Hypothalamus (tissue), 51 donors: ENCODE measurements at regions not wholly inside any gene's neighbourhood (a gene's known extent, or its start where the extent isn't known, plus 50 kb on each side); places are given as distances from the start of the nearest gene placed in this dataset.
"Not testable (repeated sequence)": the region's sequence is repeated elsewhere in the genome, so short reads cannot be mapped to it uniquely, and the experiment has no call there.

Experiments
- DNase-seq, 51 donors: peaks; one replicate each; lab custom pipeline; 2025; lab: John Stamatoyannopoulos, UW

DNA sequence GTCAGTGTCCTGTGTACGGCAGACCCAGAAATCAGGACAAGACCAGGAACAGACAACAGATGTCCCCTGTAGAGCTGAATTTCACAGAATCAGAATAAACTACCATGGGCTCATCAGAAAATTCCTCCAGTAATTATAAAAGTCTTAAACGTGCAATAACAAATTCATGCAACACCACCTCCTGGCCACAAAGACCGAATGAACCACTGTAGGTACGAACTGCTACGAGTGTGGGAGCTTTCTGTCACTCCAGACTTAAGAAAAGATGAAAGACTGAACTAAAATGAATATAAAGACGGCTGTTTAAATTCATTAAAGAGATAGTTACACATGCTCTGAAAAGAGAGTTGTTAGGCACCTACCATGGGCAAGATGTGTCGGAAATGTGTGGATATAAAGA is 333.5 kb downstream of the RRAGC start:
- no peak for DNase-seq

DNA sequence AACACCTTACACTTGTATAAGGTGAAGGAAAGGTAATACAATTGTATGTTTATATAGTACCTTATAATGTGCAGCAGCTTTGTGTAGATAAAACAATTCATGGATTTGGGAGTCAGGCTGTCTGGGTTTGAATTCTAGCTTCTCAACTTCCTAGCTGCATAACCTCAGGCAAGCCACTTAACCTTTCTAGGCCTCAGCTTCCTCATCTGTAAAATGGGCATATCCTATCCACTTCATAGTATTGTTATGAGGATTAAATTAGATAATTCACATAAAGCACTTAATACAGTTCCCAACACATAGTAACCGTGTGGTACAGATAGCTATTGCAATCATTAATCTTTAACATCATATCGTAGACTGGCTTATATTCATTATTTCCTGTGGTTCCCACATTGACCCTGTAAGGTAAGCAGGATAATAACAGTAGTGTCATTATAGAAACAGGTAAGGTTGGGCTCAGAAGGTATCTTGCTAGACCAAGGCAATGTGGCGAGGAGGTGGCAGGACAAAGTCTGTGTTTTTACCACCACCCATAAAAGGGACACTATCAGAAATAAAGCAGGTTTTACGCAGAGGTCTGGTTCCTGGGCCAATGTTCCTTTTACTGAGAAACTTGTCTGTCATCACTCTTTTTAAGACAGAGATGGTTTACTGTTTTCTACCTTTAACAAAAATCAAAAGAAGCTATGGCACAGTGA is 334.1 kb downstream of the RRAGC start:
- no peak for DNase-seq

DNA sequence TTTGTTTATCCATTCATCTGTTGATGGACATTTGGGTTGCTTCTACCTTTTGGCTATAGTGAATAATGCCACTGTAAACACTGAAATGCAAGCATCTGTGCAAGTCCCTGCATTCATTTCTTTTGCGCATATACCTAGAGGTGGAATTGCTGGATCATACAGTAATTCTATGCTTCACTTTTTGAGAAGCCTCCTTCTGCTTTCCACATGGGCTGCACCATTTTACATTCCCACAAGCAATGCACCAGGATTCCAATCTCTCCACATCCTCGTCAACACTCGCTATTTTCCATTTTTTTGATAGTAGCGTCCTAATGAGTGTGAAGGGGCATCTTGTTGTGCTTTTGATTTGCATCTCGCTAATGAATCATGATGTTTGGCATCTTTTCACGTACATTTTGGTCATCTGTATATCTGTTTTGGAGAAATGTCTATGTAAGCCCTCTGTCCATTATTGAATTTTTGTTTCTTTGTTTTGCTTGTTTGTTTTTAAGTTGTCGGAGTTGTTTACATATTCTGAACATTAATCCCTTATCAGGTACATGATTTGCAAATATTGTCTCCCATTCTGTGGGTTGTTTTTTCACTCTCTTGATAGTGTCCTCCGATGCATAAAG is 335.4 kb downstream of the RRAGC start:
- no peak for DNase-seq

- DNase-seq, result no peak
Observed at GRCh38 chr1:38523568-38523939, 336.0 kb downstream of the RRAGC start.

DNA sequence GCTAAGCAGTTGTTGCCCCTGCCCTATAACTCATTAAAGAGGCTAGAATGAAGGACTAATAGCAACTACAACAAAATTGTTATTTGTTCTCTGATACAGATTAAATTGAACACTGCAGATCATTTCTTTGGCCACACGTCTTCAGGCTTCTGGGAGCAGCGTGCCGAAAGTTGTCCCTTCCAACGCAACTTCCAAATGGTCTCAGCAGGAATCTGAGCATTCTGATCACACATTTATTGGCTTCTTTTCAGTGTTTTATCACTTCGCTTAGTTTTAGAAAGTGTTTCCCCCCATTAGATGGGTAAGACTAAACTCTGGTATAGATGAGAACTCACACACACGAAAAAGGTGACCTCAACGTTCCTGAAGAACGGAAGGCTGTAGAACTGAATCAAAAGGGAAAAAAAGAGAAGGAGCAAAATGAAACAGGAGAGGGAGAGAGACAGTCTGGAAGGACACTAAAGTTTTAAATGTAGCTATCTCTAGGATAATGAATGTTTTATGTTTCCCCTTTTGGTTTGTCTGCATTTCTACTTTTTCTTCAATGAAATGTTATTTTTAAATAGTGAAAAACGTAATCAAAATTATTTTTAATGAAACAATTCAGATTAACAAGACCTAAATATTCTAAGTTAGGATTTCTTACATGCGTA is 336.5 kb downstream of the RRAGC start:
- DNase-seq, result no peak

DNA sequence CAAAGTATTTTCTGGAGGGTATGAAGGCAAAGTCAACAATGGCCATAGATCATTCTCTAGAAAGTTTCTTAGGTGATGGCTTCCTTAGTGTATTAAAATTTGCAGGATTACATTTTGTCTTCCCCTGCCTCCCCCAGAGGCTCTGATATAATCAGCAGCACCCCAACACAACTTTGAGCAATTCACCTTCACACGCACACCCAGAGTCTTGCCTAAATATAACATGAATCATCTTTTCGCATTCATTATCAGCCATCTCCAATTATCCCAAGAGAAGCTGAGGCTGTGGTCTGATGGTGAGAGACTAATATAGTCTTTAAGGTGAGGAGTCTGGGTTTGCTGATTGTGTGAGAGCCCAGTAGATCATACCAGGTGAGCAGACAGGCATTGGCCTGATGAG is 343.0 kb downstream of the RRAGC start:
- DNase-seq, result no peak

- DNase-seq, result no peak
Observed at GRCh38 chr1:38512789-38513188, 346.8 kb downstream of the RRAGC start.

DNA sequence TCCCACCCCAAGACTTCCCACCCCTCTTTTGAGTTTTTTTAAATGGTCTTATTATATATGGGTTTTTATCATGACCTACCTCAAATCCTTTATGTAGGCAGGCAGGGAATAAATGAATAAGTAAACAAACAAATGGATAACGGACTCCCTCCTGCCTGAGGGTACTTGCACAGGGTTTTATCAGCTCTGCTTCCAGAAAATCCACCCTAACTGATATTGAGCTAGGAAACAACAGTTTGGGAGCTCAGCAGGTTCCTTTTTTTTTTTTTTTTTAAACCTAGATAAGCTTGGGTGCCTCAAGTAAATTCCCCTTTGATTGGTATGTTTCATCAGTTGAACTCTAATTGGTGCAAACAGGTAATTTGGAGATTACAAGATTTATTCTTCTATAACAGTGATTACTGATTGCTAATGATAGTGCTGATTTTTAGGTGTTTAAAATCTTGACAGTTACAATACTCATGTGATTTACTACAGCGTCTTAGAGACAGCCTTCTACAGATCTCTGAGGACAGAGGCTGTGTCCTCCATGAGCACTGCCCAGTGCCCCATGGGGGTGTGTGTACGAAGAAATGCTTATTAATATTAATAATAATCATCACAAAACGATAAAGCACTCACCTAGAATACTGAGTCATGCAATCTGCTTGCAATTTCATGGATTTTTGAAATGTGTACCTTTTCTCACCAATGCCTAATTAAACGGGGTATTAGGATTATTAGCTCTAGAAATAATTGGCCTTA is 347.4 kb downstream of the RRAGC start:
- DNase-seq, result no peak

GRCh38 chr1:38508232-38508631 is 351.3 kb downstream of the RRAGC start:
- DNase-seq, result no peak

DNA sequence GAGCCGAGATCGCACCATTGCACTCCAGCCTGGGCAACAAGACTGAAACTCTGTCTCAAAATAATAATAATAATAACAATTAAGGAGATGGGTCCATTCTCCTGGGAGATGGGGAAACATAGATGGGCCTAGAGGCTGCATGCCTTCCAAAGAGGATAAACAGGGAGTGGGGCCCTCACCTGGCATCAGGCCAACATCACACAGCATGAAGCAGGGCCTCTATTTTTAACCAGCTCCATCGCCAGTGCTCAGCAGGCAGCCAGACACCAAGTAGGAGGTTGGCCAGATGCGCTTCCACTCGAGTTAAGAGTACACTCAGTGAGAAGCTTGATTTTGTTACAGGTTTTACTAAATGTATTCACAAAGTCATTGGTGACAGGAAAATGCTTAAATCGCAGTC is 352.0 kb downstream of the RRAGC start:
- DNase-seq, result no peak

DNA sequence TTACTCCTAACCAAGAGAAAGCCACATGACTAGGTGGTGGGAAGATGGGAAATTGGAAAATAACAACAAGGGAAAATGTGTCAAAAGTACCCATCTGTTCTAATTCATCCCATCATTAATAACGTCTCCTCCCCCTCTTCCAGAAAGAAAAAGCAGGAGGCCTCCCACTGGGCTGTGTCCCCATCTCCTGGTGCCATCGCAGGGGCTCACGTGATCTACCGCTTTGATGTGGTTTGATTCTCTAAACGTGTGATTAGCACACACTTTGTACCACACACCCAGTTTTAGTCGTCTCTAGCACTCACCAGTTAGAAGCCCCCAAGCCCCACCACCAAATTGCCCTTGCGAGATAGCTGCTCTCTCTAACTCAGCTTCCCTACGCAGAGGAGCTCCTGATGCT is 353.6 kb downstream of the RRAGC start:
- no peak for DNase-seq

DNA sequence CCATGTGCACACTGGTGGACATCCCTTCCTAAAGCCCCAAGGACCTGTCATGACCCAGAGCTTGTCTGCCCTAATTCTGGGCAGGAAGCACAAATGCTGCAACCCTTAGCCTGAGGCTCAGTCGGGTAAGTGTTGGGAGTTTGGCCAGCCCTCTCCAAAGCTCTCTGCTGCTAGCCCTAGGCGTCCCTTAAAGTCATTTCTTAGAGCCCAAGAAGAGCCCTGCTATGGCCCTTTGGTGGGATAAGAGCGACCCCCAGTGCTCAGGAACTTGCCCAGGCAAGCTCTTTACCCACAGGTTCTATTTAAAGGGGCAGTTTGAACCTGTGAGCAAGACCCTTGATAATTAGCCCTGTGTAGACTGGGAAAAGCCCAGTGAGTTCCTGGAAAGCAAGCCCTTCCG is 356.8 kb downstream of the RRAGC start:
- DNase-seq, result no peak

GRCh38 chr1:38500891-38501290 is 358.7 kb downstream of the RRAGC start:
- DNase-seq, result no peak

- no peak for DNase-seq
Observed at GRCh38 chr1:38500352-38500751, 359.2 kb downstream of the RRAGC start.

DNA sequence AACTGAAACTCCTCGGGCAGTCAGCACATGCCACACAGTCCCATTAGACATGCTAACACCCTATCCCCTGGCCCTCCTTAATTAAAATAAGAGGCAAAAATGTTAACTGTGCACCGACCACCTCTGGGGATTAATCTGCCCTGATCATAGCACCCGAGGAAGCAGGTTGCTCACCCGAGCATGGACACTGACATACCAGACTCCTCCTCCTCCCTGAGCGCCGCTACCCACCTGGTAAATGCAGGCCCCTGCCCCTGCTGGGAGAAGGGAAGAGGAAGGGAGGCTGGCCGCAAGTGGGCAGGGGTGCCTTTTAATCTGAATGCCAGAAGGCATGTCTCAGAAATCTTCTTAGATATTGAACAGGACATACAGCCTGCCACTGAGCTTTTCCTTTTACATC is 360.9 kb downstream of the RRAGC start:
- no peak for DNase-seq

DNA sequence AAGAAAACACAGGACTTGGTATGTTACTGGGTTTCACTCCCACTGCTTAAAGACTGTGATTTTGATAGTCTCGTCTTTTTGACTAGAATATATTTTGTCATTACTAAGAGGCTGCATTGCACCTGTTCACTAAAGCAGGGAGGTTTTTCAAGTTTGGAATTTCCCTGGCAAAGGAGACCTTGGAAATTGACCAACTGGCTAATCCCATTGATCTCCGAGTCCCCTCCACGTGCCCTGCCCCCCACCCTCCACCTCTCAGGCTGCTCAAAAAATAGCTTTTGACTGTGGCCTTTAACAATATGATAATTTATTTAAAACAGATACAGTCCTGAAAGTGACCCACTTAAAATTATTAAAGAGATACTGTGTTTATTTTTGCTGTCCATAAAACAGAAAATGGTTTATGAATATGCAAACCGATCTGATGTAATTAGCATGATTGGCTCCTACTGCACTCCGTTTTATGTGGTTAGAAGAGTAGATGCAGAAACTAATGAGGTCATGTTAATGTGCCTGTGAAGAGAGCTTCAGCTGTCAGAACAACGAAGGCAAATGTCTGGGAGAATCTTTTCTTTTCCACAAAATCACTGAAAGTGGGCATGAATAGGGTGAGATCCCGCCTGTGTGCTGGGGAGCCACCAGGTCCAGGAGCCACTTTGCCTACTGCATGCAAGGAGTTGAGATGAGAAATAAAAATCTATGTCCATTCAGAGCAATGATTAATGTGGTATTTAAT is 361.5 kb downstream of the RRAGC start:
- DNase-seq, result peak in 1 of 51 donors; percentile 5

DNA sequence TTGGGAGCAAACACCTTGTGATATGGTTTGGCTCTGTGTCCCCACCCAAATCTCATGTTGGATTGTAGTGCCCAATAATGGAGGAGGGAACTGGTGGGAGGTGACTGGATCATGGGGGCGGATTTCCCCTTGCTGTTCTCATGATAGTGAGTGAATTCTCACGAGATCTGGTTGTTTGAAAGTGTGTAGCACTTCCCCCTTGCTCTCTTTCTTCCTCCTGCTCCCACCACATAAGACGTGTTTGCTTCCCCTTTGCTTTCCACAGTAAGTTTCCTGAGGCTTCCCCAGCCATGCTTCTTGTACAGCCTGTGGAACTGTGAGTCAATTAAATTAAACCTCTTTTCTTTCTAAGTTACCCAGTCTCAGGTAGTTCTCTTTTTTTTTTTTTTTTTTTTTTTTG is 366.3 kb downstream of the RRAGC start:
- not testable (repeated sequence) for DNase-seq

DNA sequence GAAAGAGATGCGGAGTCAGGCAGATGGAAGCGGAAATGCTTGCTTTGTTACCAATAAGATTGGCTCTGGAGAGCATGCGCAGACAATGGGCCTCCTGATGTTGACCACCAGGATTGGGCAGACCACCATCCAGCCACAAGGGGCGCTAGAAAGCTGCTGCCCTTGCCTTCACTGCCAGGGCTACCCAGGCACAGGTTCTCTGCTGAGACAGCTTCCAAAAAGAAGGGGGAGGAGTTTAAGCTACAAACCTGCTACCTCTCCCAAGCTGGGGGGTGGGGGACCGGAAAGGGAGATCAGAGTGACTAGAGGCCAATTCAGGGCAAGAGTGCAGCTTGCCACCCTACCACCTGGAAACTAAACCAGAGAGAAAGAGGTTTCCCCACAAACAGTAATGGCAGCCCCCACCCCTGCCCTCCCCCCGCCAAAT is 369.7 kb downstream of the RRAGC start:
- DNase-seq, result peak in 16 of 51 donors; percentile 3 to 39 (median 18)

DNA sequence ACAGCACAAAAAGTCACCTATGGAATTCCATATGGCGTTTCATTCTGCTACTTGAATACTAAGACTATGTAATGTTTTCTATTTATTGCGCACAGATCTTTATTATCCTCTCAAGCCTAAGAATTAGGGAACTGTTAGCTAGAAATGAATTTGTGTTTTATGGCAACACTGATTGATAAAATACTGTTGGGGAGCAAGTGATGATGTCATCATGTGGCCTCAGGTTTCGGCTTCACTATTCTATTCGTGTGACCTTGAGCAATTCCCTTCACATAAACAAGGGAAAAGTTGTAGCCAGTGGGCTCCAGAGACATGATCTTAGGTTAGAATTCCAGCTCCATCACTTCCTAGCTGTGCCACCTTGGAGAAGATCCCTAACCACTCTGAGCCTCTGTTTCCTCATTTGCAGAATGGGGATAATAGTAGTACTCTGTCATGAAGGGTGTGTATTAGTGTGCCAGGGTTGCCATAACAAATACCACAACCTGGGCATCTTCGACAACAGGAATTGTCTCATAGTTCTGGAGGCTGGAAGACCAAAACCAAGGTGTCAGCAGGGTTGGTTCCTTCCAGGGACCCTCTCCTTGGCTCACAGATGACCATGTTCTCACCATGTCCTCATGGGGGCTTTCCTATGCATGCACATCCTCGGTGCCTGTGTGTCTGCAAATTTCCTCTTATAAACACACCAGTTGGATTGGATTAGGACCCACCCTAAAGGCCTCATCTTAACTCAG is 371.2 kb downstream of the RRAGC start:
- DNase-seq, result no peak

DNA sequence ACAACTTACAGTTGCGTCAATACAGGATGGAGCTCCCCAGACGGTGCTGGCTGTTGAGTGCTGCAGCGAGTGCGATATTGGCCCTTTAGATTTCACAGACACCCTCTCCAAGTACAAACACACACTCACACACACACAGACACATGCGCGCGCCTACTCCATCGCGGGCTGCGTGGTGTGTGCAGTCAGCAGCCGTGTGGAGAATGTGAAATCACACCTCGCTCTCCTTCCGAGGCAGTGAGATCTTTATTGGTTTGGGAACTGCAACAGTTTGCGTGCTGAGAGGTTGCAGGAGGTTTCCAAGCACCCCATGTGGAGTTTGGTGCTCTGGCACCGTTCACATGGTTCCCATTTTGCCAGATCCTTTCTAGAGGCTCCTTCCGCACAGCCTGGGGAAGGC is 372.2 kb downstream of the RRAGC start:
- peak in 1 of 51 donors; percentile 9 for DNase-seq
